ENCODE measurements at regions not wholly inside any gene's neighbourhood (a gene's known extent, or its start where the extent isn't known, plus 50 kb on each side); places are given as distances from the start of the nearest gene placed in this dataset.

GRCh38 chr6:120681204-120681603, 653.1 kb downstream of the TBC1D32 start:
- Histone ChIP-seq H3K4me3 (ENCODE audit: low read depth in 2 of 2, low read length in 2 of 2) (no peak overlapping the region), H3K4me1 (ENCODE audit: control insufficient read depth, insufficient read depth, low read length) (no peaks in the 10 kb centered on the region), H3K27me3 (ENCODE audit: control insufficient read depth, insufficient read depth, low read length) (no peaks in the 10 kb centered on the region), H3K36me3 (ENCODE audit: control insufficient read depth, insufficient read depth, low read length) (no peaks in the 10 kb centered on the region), H3K27ac (ENCODE audit: low read length) (no peak overlapping the region), H3K9me3 (ENCODE audit: control insufficient read depth, insufficient read depth, low read depth, low read length) (no peaks in the 10 kb centered on the region)
- no TSS peak for BruUV-seq (replicated peaks)
- ChIA-PET CTCF (no interaction called here), POLR2A (no interaction called here)
- TF ChIP-seq CTCF (IDR thresholded peaks at IDR 0.05) = no peak
- TF ChIP-seq POLR2AphosphoS5 (IDR thresholded peaks at IDR 0.05; ENCODE audit: low read depth, low read length) = no peak
- TF ChIP-seq TCF7L2 (IDR thresholded peaks at IDR 0.05; ENCODE audit: low read depth, low read length) = no peak
- TF ChIP-seq SIN3A (IDR thresholded peaks at IDR 0.05; ENCODE audit: borderline replicate concordance, insufficient read depth, low read depth, low read length) = no peak
- TF ChIP-seq REST (IDR thresholded peaks at IDR 0.05; ENCODE audit: insufficient read depth in 1 of 2, low read depth in 2 of 2, low read length in 1 of 2) = no peak
- no peak for DNase-seq (ENCODE audit: low read depth, low spot score)
- intact Hi-C loops (cut with micrococcal nuclease; ENCODE audit: unreplicated experiment) (no loop called here), in situ Hi-C loops (cut with HindIII; ENCODE audit: low pct_unique_long_range_greater_than_20kb, low sequenced_read_pairs) (no loop called here)
- no peak for ATAC-seq

- TF ChIP-seq TCF7L2 (IDR thresholded peaks at IDR 0.05; ENCODE audit: low read depth, low read length) (no peak), REST (IDR thresholded peaks at IDR 0.05; ENCODE audit: insufficient read depth in 1 of 2, low read depth in 2 of 2, low read length in 1 of 2) (no peak), POLR2AphosphoS5 (IDR thresholded peaks at IDR 0.05; ENCODE audit: low read depth, low read length) (no peak), SIN3A (IDR thresholded peaks at IDR 0.05; ENCODE audit: borderline replicate concordance, insufficient read depth, low read depth, low read length) (no peak), CTCF (IDR thresholded peaks at IDR 0.05) (no peak)
- DNase-seq (ENCODE audit: low read depth, low spot score) (no peak), ATAC-seq (no peak)
- CTCF ChIA-PET = no interaction called here
- no peak overlapping the region for H3K27ac ChIP-seq (ENCODE audit: low read length)
- no peaks in the 10 kb centered on the region for H3K4me1 ChIP-seq (ENCODE audit: control insufficient read depth, insufficient read depth, low read length)
- H3K9me3 ChIP-seq (ENCODE audit: control insufficient read depth, insufficient read depth, low read depth, low read length) = peaks cover 4% of the 10 kb centered on the region; the same call in 1 of the 2 replicates
- in situ Hi-C loops (cut with HindIII; ENCODE audit: low pct_unique_long_range_greater_than_20kb, low sequenced_read_pairs) (no loop called here), intact Hi-C loops (cut with micrococcal nuclease; ENCODE audit: unreplicated experiment) (no loop called here)
- H3K4me3 ChIP-seq (ENCODE audit: low read depth in 2 of 2, low read length in 2 of 2) = no peak overlapping the region
- no peaks in the 10 kb centered on the region for H3K27me3 ChIP-seq (ENCODE audit: control insufficient read depth, insufficient read depth, low read length)
- POLR2A ChIA-PET = no interaction called here
- H3K36me3 ChIP-seq (ENCODE audit: control insufficient read depth, insufficient read depth, low read length) = no peaks in the 10 kb centered on the region
- no TSS peak for BruUV-seq (replicated peaks)
These were observed 658.4 kb downstream of the TBC1D32 start for GRCh38 chr6:120675886-120676285.
